Fibroblast of upper back skin (primary cell): ENCODE measurements at regions not wholly inside any gene's neighbourhood (a gene's known extent, or its start where the extent isn't known, plus 50 kb on each side); places are given as distances from the start of the nearest gene placed in this dataset.

ENCODE experiments used
- DNase-seq: peaks from one replicate; pipeline ENCODE4 v3.0.0-alpha.2; 2013

DNA sequence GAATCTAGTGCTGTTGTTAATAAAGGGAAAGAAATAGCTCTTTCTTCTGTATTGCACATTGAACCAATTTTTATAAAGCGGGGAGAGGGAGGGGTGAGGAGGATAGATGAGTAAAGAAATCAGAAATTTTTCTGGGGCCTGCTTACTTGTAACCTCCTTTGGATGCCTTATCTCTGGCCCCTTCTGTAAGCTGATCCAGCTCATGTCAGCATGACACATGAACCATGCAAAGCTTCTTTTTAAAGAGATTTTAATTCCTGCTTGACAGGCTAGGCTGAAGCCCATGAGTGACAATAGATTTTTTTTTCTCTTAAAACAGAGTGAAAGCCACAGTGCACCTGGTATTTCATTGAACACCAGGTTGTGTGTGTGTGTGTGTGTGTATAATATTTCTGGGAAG, 325.3 kb downstream of the PRL start:
- no peak for DNase-seq

DNA sequence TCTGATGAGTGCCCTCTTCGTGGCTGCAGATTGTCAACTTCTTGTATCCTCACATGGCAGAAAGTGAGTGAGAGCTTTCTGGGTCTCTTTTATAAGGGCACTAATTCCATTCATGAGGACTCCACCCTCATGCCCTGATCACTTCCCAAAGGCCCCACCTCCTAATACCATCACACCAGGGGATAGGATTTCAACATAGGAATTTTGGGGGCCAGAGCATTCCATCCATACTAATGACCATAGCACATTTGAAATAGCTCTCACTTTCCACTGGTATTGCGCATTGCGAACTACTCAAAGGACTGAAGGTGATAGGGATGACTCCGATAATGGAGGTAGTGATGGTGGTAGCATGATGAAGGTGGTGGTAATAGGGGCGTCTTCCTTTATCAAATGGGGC, 324.3 kb downstream of the PRL start:
- peak; percentile 28 for DNase-seq

DNA sequence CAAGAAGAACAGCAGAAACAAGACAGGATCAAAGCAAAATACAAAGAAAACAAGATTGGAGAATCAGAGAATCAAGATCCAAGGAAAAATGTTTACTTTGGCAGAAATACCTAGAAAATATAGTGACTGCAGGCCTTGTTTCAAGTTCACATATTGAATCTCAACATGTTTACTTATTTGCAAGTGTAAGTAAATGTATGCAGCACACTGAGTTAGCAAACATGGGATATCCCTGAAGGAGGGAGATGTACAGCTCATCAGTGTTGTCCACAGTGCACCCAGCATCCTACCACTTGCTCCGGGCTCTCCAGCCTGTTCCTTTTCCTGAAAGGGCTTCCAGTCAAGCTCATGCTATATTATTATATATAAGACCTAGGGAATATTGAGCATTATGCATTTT, 319.5 kb downstream of the PRL start:
- no peak for DNase-seq

DNA sequence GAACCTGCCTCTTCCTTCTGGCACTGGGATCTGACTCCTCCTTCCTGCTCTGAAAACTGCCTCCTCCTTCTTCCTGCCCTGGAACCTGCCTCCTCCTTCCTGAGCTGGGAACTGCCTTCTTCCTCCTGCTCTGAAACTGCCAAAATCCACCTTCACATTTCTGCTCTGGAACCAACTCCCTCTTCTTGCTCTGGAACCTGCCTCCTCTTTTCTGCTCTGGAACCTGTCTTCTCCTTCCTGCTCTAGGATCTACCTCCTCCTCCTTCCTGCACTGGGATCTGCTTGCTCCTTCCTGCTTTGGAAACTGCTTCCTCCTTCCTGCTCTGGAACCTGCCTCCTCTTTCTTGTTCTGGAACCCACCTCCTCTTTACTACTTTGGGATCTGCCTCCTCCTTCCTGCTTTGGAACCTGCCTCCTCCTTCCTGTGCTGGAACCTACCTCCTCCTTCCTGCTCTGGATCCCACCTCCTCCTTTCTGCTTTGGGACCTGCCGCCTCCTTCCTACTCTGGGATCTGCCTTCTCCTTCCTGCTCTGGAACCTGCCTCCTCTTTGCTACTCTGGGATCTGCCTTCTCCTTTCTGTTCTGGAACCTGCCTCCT, 315.5 kb downstream of the PRL start:
- no peak for DNase-seq

DNA sequence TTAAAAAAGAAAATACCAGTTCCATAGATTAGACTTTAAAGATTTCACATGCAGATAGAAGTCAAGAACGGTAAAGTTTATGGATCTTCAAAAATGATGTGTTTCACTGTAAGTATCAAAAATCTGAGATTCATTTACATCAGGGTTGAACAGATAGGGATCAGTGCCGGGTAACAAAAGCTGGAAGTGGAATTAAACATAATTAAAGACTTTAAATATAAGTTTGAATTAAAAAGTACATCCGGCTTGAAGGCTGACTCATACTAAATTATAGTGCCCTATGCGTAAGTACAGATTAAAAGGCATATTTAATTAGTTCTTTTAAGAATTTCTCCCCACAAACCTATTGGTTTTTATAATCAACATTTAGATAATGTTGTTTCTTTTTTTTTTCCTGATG, 312.7 kb downstream of the PRL start:
- no peak for DNase-seq

DNA sequence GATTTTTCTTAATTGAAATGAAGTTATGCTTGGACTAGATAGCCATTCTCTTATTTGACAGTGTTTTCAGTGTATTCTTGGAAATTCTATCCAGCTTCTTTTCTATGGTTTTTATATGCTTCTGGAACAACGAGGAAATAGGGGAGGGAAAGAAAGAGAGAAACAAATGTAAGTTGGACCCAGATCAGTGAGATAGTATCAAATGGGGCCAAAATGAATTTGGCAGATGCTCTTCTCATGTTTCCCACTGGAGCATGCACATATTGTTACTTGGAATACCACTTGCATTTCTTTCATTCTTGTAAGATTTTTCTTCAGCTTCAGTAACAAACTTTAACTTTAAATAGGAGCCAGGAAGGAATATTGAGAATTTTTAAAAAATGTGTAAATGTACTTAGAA, 312.3 kb downstream of the PRL start:
- peak; percentile 61 for DNase-seq

DNA sequence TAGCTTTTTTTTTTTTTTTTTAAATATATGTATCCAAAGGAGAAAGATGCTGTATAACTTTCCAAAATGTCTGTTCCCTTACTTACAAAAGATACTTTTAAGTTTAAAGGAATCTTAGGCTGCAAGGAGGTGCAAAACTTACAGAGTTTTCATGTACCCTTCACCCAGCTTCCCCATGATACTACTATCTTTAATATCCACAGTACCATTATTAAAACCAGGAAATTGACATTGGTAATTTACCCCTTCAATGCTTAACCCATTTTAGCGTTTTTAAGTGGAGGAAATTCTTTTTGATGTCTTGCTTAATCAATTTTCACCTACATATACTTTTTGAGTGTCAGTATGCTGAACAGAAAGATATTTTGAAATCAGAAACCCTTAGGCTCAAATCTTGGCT, 310.9 kb downstream of the PRL start:
- DNase-seq = no peak

DNA sequence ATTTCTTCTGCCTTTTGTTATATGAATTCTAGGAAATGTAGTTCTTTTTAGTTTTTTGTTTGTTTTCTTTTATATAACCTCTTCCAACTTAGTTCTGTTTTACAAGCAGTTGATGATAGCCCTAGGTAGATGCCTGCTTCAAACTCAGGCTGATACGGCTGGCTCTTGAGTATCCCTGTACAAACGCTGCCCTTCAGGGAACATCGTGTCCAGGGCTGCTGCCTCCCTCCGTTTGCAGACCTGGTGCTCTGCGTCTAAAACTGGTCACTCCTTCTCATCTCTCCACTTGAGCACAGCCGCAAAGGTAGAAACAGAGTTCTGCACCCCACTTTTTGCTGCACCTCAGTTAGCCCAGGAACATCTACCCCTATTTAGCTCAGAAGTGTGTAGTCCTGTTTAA, 310.1 kb downstream of the PRL start:
- no peak for DNase-seq

DNA sequence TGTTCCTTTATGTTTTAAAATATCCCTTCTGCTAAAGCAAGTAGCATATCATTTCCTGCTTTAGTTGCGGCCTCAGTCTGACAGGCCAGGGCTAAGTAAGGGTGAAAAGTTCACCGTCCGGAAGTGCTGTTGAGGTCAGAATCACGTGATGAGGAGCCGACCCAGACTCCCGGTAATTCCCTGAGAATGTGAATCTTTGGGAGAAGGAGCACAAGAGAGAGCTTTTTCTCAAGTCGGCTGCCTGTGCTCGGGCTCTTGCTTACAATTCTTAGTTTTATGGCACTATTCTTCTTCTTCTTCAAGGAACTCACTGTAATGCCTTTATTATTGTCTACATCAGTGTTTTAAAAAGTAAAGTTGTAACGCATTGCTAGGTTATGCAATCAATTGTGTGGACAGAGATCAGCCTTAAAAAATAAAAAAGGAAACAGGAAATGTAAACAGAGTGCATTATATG, 309.3 kb downstream of the PRL start:
- peak; percentile 91 for DNase-seq

DNA sequence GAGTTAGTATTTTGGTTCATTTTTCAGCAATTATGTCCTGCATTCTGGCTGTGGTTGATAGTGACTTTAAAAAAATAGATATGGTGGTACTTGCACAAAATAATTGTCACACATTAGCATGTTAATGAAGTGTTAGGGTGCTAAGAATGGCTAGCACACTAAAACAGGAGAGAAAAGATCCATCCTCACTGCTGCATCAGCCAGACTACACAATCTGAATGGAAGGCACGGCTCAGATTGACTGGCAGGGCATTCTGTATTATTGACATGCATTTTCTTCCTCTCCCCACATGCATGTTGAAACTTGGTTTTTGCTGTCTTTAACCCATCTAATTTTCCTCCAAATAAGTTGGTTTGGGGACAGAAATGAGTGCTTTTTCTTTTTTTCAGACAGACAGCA, 306.3 kb downstream of the PRL start:
- no peak for DNase-seq

DNA sequence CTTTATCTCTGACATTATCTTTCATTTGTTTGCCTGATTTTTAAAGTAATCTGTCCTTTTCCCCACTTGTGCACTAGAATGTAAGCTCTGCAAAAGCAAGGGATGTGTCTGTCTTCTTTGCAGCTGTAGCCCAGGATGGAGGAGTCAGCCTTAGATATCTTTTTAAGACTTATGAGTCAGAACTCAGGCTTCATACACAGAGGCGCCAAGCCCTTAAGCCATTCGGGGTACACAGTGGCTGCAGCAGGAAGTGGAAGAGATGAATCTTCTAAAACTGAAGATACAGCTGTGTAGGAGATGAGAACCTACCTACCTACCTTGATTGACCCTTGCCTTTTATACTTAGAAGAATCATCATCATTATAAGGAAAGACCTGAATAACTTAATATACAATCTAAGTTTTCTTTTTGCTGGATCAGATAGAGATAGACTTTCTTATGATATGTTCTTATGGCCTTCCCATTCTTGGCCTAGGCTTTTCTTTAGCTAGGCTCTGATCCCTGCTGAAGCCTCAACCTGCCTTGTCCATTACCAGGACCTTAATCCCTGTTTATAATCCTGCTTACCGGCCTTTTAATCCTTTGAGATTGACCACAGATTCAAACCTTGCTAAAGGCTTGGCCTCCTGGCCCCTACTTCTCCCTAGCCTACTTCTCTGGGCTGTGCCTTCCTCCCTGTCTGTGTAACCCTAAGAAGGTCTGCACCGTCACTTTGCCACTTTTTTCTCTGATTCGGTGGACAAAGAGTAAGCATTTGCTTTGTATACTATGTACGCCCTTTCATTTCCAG, 304.5 kb downstream of the PRL start:
- peak; percentile 75 for DNase-seq

DNA sequence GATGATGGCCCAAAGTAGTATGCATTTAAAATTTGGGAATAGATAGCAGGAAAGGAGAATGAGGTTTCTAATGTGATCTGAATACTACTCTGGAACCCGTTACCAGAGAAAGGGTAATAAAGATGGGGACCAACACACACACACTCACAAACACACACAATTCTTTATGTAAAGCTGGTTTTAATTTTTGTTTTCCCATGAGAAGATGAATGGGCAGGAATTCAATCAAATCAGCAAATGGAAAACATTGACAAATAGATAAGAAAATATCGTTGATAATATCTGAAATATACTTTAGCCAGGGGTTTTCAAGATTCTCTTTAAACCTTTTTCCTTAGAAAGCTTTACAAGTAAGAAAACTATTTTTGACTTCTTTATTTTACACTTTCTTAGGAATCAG, 303.0 kb downstream of the PRL start:
- no peak for DNase-seq

DNA sequence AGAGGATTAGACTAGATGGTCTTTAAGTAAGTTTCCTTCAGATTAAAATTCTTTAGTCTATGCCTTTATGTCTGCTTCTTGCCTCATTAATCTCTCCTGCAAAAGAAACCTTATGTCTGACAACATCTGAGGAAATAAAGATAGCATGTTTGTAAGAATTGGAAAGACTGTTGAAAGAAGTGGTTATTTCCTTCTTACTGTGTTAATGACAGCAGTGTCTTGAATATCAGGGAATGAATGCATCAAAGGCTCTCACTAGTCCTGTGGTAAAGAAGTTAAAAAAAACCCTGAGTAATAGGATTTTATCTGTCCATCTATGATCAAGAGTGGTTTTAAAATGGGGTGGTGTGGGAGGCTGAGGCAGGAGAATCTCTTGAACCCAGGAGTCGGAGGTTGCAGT, 302.0 kb downstream of the PRL start:
- DNase-seq = no peak

DNA sequence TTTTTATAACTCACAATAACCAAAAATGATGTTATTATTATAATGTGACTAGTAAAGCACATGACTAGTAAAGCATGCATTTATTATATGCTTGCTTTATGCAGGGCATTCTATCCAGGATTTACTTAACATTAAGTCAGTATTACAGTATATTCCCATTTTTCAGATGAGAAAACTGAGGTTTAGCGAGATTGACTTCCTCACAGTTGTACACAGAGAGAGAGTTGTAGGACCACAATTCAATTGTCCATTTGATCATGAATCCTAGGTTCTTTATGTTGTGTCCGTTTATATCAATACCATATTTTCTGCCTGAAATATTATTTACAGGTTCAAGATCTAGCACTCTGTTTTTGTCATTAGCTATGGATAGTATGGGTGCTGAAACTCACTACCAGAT, 301.5 kb downstream of the PRL start:
- no peak for DNase-seq

DNA sequence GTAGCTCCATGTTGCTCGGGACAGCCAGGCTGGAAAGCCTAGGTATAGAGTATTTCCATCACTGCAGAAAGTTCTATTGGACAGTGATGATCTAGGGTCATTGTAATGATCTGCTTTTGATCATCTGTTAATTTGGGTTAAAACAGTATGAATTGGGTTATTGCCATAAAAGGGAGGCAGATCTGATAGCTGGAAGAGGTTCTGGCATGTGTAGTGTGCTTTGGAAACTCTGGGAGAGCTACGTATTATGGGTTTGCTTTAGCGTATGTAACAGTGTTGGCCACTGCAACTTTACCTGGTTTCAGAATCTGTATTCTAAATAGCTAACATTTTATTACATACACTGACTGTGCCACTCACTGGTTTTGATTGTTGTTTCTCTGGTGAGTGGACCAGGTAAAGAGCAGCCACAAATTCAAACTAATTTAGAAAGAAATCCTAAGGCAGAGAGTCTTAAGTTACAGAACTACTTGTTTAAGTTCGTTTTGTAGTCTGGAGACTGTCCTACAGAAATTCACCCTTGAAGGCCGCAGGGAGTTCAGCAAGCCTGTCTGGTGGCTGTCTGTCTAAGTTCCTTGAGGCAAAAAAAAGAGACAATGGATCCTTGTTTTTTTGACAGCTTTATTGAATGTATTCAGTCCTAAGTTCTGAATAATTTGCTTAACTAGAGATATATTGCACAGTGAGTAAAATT, 300.3 kb downstream of the PRL start:
- no peak for DNase-seq

DNA sequence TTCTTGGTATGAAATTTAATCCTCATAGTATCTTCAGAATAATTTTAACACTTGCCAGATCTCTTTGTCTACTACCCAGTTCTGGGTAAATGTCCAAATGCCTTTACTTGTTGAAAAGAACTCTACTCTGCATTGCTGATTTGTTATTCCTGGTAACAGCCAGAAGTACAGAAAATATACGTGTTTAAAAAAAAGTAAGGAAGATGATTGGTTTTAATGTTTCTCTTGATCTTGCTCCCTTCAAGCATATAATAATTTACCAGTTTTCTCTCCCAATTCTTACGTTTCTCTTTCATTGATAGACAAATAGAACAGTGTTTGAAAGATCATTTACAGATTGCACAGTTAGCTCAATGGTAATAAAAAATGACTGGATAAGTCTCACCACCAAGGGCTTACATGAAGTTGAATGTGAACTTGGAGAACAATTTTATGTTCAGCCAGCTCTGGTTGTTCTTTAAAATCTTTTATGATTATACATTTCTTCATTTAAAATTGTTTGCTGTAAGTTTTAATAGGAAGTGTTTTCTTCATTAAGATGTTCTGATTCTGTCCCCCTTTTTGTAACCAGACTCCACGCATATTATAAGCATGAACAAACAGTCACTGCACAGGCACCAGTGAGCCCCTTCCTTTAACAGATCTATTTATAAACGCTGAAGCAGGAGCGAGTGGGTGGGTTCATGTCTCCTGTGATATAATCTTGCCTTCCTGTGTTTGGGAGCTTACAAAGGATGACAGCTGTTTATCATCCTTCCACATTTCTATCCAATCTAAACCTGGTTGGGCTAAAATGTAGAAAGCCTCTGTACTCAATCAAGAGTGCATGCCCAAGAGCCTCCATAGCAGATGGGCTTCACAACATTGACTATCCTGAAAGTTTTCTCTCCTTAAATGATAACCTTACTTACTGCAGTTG, 299.5 kb downstream of the PRL start:
- DNase-seq = peak; percentile 52

DNA sequence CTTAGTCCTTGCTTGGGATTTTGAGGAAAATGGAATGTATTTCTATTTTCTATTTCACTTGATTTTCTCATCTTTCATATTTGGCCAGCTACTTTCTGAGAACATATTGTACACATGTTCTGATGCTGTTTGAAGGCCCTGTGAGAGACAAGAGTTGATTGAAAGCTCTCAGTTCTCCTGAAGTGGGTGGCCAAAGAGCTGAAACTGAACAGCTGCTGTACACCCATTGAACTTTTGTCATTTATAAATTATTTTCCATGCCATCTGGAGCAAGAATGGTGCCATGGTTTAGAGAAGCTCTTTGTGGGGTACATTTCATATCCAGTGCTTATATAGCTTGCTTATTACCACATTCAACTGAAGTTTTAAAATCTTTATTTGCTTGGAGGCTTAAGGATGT, 298.3 kb downstream of the PRL start:
- no peak for DNase-seq

DNA sequence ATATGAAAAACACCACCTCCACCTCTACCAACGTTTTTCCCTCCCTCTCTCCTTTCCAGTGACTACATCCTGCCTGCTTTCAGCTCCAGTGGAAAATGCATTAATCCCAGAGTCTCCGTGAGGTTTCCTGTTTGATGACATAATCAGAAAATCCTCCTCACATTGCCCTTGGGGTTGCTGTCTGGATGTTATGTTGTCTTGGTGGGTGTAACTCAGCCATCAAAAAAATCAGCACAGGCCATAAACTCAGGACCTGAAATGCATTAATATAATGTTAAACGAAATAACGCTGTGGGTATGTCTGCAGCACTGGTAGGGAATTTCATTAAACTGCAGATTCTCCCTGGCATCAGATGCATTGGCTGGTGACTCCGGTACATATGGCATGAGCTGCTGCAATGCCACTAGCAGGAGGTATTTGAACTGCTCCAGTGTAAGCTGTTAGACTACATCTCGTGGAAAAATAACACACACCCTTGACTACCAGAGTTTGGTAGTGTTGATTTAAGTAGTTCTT, 297.8 kb downstream of the PRL start:
- peak; percentile 88 for DNase-seq

DNA sequence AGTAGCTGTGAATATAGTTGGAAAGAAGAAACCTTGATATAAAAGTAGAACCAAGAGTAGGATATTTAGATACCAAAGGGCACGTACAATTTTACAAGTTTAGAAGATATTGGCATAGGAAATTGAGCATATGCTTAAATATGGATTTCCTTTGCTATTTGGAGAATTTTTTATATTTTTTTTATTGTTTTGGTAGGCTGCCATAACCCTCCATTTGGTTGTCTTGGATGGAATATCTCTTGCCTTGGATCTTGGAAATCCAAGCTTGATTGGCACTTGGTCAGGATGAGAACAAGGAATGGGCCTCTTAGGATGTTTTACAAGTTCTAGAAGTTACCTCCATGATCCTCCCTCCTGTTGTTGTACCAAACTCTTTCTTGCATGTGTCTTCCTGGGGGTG, 297.1 kb downstream of the PRL start:
- DNase-seq = no peak

DNA sequence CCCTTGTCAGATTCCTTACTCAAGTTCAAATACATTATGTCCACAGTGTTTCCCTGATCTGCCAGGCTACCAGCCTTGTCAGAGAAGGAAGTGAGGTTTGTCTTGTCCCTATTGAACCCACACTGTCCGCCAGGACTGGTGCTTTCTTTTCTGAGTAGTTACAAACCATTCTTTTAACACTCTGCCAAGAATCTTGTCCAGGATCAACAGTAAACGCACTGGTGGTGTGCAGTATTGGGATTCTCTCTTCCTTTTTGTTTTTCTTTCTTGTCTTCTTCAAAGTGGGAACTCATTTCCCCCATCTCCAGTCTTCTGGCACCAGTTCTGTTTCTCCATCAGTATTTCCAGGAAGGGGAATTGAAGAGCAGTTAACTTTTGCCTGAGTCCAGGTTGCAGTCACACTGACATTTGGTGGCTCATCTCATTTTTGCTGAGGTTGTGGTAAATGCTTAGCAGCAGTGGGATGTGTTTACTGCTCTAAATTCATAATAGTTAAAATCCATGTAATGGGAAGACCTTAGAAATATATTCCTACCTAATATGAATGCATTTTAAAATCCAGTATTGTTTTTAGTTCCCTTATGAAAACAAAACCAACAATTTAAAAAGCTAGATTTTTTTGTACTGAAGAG, 295.3 kb downstream of the PRL start:
- DNase-seq = peak; percentile 25

DNA sequence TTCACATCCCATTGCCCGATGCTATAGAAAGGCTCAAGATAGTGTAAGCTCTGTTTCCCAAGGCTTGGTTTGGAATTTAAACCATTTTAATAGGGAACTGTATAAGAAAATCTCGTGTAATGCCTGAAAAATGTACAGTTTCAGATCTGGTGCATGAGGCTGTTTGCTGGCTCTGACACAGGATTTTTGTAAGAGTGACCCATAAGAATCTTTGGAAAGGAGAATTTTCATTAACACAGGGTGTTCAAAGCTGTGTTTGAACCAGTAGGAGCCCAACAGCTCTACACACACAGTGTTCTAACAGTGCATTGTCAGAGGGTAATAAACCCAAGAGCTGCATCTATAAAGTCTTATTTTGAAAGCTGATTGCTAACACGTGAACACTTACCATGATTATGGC, 293.5 kb downstream of the PRL start:
- DNase-seq = peak; percentile 72

DNA sequence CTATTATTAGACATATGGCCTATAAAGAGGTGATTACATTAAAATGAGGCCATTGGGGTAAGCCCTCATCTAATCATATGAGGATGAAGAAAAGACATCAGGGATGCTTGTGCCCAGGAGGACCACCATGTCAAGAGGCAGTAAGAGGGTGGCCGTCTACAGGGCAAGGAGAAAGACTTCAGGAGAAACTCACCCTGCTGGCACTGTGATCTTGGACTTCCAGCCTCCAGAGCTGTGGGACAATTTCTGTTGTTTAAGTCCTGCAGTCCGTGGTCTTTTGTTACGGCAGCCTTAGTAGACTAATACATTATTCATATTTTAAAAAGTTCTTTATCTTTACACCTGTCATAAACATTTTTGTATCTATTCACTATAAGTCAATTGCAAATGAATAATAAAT, 290.0 kb downstream of the PRL start:
- no peak for DNase-seq
